Glomerular visceral epithelial cell (primary cell): ENCODE measurements at regions not wholly inside any gene's neighbourhood (a gene's known extent, or its start where the extent isn't known, plus 50 kb on each side); places are given as distances from the start of the nearest gene placed in this dataset.

ENCODE experiments used
- DNase-seq: peaks from one replicate; pipeline ENCODE4 v3.0.0-alpha.2; 2016; ENCODE audit errors: extremely low spot score

DNA sequence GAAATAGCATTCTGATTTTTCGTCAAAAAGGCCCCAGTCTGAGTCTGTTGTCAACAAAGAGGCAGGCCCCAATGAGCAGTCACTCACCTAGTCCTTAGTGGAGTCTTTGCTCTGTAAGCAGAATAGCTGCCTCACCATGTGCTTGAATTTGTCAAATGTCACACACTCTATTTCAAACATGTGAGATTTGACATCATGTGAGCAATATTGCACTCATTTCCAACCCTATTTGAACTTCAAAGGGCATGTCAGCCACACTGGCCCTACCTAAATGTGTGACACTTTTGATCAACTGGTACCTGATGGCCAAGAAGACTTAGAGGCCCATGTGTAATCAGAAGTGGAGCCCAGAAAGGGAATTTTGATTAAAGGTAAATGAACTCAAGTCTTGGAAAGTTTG, 59.4 kb upstream of the PLAC1 start:
- no peak for DNase-seq

DNA sequence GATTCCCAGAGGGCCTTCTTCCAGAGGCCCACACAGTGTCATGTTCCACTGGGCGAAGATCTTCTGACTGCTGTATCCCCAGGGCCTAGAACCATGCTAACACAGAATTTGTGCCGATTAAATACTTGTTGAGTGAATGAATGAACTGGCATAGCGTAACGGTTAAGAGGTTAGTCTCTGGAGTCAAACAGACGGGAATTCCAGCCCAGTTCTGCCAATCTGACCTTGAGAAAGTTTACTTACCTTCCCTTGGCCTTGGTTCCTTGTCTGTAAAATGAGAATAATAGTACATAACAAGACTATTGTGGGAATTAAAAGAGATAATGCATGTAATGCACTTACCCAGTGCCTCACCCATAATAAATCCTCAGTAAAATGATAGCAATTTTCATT, 58.3 kb upstream of the PLAC1 start:
- no peak for DNase-seq

DNA sequence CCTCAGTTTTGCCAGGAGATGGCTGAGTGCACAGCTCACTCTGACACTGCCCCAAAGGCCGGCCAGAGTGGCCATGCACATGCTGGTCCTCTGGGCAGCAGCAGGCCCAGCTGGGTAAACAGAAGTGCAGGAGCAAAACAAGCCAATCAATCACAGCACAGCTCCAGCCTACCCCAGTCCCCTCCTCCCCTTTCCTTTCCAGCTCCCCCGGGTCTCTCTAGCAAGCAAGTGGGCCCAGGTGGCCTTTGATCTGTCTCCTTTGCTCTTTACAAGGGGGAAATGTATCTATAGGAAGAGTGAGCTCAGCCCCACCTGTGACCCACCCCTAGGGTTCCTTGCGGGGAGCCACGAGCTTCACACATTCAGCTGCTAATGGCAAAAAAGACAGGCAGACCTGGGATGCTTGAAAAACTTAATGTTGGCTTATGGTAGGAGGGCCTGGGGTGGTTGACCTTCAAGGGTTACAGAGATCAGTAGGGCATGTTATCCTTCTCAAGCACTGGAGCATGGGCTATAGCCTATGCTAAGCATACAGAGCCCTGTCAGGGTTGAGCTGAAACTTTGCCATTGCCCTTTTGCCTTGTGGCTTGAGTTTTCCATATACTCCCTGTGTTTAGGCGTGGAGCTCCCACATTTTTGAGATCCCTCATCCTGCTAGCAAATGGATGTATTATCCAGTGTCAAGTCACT, 57.8 kb upstream of the PLAC1 start:
- no peak for DNase-seq

DNA sequence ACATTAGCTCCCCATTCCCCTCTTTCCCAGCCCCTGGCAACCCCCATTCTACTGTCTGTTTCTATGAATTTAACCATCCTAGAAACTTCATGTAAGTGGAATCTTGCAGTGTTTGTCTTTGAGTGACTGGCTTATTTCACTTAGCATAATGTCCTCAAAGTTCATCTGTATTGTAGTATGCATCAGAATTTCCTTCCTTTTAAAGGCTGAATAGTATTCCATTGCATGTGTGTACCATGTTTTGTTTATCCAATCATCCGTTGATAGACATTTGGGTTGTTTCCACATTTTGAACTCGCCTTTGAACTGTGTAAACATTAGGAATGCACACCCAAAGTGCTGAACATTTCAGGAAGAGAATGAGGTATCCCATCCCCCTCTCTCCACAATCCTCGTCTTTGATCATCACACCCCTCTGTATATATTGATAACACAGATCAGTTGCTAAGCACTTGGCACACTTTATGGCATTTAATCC, 56.4 kb upstream of the PLAC1 start:
- DNase-seq: no peak

DNA sequence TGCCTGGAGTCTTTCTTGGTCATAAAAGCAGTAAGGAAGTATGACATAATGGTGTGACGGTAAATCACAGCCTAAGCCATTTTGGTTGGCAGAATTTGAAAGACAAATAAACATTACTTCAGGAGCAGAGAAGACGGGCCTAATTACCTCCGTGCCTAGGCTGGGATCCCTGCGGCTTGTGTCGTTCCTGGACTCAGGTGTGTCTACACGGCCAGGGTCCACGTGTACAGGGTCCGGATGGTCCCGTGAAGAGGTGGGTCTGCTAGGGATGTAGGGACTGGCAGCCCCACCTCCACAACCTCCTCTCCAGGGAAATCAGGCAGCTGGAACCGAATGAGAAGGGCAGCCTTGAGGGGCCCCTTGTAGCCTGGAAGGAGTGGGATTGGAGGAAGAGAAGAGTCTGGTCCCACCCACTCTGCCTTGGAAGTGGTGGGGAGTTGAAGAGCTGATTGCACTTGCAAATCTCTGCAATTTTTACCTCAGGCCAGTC, 55.4 kb upstream of the PLAC1 start:
- DNase-seq: no peak

DNA sequence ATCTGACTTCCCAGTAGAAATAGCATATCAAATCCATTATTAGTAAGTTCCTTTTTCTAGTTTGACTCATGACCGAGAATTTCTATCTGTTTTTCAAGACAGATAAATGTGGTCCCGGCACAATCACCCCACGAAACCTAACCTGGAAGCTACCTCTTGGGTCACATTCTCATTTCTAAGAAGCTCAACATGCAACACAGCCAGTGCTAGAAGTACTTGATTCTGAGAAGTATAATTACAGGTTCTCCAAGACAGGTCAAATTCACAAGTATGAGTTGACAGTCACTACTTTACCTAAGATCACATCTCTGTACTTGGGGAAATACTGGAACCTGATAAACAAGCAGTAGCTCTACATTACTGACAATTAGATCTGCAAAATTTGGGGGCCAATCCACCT, 54.0 kb upstream of the PLAC1 start:
- no peak for DNase-seq

DNA sequence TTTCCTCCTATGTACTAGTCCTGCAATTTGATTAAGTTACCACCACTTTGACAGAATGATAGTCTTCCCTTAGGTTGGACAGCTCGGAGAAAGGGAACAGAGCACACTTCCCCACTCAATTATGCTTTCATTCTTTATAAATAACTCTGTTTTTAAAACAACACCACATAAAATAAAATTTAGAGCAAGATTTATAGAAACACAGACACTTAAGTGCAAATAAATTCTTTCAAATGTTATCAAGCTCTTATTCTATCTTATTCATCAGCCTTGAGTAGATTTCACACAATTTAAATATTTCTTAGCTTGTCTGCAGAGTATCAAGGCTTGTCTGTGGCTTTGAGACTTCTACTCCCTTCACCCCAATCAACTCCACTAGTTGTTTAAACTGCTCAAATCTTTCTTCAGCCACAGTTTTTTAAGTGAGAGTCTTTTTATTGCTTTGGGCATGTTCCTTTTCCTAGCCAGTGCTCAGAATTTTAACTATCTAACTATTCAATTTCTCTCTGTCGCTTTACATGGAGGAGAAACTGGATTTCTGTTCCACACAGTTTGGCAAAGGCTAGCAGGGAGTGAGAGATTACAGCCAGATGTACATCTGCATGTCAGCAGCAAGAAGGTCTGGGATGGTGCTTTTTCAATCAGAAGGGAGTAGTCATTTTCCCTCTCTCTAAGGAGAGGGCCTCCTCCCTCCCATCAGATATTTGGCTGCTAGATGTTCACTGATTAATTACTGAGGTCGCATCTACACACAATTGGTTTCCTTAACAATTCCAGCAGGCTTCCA, 53.1 kb upstream of the PLAC1 start:
- no peak for DNase-seq
